ENCODE measurements at regions not wholly inside any gene's neighbourhood (a gene's known extent, or its start where the extent isn't known, plus 50 kb on each side); places are given as distances from the start of the nearest gene placed in this dataset.

GRCh38 chr15:46222826-46223225 is 588.0 kb downstream of the SQOR start:
- intact Hi-C loops (cut with micrococcal nuclease; ENCODE audit: unreplicated experiment), result no loop called here
- POLR2A ChIA-PET (ENCODE audit: low non-redundant PET), result no interaction called here
- no peak for DNase-seq (ENCODE audit: low spot score)
- no peak overlapping the region for H3K27ac ChIP-seq (ENCODE audit: low read depth, low read length, poor library complexity, severe bottlenecking)
- H3K27me3 ChIP-seq (replicated peaks; ENCODE audit: insufficient read depth, low read depth, low read length, poor library complexity), result no peaks in the 10 kb centered on the region
- no peaks in the 10 kb centered on the region for H3K4me1 ChIP-seq (ENCODE audit: insufficient read depth, low read length, poor library complexity, severe bottlenecking)
- no peaks in the 10 kb centered on the region for H3K36me3 ChIP-seq (ENCODE audit: insufficient read depth, low read length, poor library complexity, severe bottlenecking)
- TF ChIP-seq CTCF (conservative IDR thresholded peaks at IDR 0.05; ENCODE audit: low read depth, low read length), result no peak
- TF ChIP-seq EZH2 (IDR thresholded peaks at IDR 0.05; ENCODE audit: borderline replicate concordance, low read depth, low read length, poor library complexity, severe bottlenecking), result no peak
- CTCF ChIA-PET, result no interaction called here
- H3K4me3 ChIP-seq (ENCODE audit: low read depth, low read length, poor library complexity, severe bottlenecking), result no peak overlapping the region
- no peaks in the 10 kb centered on the region for H3K9me3 ChIP-seq (ENCODE audit: low read depth, low read length, poor library complexity, severe bottlenecking)
- BruUV-seq (replicated peaks), result no TSS peak

- no peak overlapping the region for H3K27ac ChIP-seq (ENCODE audit: low read depth, low read length, poor library complexity, severe bottlenecking)
- ChIA-PET POLR2A (ENCODE audit: low non-redundant PET) (no interaction called here), CTCF (no interaction called here)
- no peaks in the 10 kb centered on the region for H3K36me3 ChIP-seq (ENCODE audit: insufficient read depth, low read length, poor library complexity, severe bottlenecking)
- no peak for DNase-seq (ENCODE audit: low spot score)
- intact Hi-C loops (cut with micrococcal nuclease; ENCODE audit: unreplicated experiment), result no loop called here
- BruUV-seq (replicated peaks), result no TSS peak
- H3K27me3 ChIP-seq (replicated peaks; ENCODE audit: insufficient read depth, low read depth, low read length, poor library complexity), result no peaks in the 10 kb centered on the region
- H3K4me1 ChIP-seq (ENCODE audit: insufficient read depth, low read length, poor library complexity, severe bottlenecking), result no peaks in the 10 kb centered on the region
- H3K9me3 ChIP-seq (ENCODE audit: low read depth, low read length, poor library complexity, severe bottlenecking), result no peaks in the 10 kb centered on the region
- TF ChIP-seq EZH2 (IDR thresholded peaks at IDR 0.05; ENCODE audit: borderline replicate concordance, low read depth, low read length, poor library complexity, severe bottlenecking), result no peak
- TF ChIP-seq CTCF (conservative IDR thresholded peaks at IDR 0.05; ENCODE audit: low read depth, low read length), result no peak
- H3K4me3 ChIP-seq (ENCODE audit: low read depth, low read length, poor library complexity, severe bottlenecking), result no peak overlapping the region
Measured at GRCh38 chr15:46229263-46229662, 594.4 kb downstream of the SQOR start.

GRCh38 chr15:46231786-46232185 is 597.0 kb downstream of the SQOR start:
- Histone ChIP-seq H3K9me3 (ENCODE audit: low read depth, low read length, poor library complexity, severe bottlenecking) (no peaks in the 10 kb centered on the region), H3K4me3 (ENCODE audit: low read depth, low read length, poor library complexity, severe bottlenecking) (no peak overlapping the region), H3K27me3 (replicated peaks; ENCODE audit: insufficient read depth, low read depth, low read length, poor library complexity) (no peaks in the 10 kb centered on the region), H3K36me3 (ENCODE audit: insufficient read depth, low read length, poor library complexity, severe bottlenecking) (no peaks in the 10 kb centered on the region), H3K27ac (ENCODE audit: low read depth, low read length, poor library complexity, severe bottlenecking) (no peak overlapping the region), H3K4me1 (ENCODE audit: insufficient read depth, low read length, poor library complexity, severe bottlenecking) (no peaks in the 10 kb centered on the region)
- no peak for TF ChIP-seq CTCF (conservative IDR thresholded peaks at IDR 0.05; ENCODE audit: low read depth, low read length)
- TF ChIP-seq EZH2 (IDR thresholded peaks at IDR 0.05; ENCODE audit: borderline replicate concordance, low read depth, low read length, poor library complexity, severe bottlenecking), result no peak
- POLR2A ChIA-PET (ENCODE audit: low non-redundant PET), result no interaction called here
- no TSS peak for BruUV-seq (replicated peaks)
- intact Hi-C loops (cut with micrococcal nuclease; ENCODE audit: unreplicated experiment), result no loop called here
- CTCF ChIA-PET, result no interaction called here
- DNase-seq (ENCODE audit: low spot score), result no peak
